ENCODE measurements at regions not wholly inside any gene's neighbourhood (a gene's known extent, or its start where the extent isn't known, plus 50 kb on each side); places are given as distances from the start of the nearest gene placed in this dataset.

DNA sequence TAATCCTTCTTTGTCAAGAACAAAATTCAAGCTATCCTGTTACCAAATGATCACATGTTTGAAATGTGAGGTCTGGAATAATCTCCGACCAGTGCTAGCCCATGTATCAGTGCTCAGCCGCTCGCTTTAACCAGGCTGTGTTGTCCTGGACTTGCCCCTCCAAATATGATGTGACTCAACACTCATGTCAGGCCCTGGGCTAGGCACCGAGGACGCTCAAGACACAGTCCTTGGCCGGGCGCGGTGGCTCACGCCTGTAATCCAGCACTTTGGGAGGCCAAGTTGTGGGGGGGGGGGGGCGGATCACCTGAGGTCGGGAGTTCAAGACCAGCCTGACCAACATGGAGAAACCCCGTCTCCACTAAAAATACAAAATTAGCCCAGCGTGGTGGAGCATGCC is 54.1 kb upstream of the WNT7B start:
- TF ChIP-seq, protein P1, sequence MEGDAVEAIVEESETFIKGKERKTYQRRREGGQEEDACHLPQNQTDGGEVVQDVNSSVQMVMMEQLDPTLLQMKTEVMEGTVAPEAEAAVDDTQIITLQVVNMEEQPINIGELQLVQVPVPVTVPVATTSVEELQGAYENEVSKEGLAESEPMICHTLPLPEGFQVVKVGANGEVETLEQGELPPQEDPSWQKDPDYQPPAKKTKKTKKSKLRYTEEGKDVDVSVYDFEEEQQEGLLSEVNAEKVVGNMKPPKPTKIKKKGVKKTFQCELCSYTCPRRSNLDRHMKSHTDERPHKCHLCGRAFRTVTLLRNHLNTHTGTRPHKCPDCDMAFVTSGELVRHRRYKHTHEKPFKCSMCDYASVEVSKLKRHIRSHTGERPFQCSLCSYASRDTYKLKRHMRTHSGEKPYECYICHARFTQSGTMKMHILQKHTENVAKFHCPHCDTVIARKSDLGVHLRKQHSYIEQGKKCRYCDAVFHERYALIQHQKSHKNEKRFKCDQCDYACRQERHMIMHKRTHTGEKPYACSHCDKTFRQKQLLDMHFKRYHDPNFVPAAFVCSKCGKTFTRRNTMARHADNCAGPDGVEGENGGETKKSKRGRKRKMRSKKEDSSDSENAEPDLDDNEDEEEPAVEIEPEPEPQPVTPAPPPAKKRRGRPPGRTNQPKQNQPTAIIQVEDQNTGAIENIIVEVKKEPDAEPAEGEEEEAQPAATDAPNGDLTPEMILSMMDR (IDR thresholded peaks at IDR 0.05; ENCODE audit: low read depth, low read length) = no peak
- TF ChIP-seq EZH2phosphoT487 (IDR thresholded peaks at IDR 0.05; ENCODE audit: low read depth) = no peak
